Osteocyte (in vitro differentiated cells): ENCODE measurements at regions not wholly inside any gene's neighbourhood (a gene's known extent, or its start where the extent isn't known, plus 50 kb on each side); places are given as distances from the start of the nearest gene placed in this dataset.

Source experiments
- DNase-seq: peaks from one replicate; pipeline ENCODE4 v3.0.0; 2021; ENCODE audit warnings: mixed read lengths; ENCODE audit not compliant: unreplicated experiment; ENCODE audit errors: extremely low spot score
- H3K27ac Mint-ChIP-seq: one replicate; pipeline ENCODE4 v1.8.0; 2021; ENCODE audit warnings: mild to moderate bottlenecking, mixed read lengths; ENCODE audit not compliant: unreplicated experiment
- H3K27me3 Mint-ChIP-seq: one replicate; pipeline ENCODE4 v1.8.0; 2021; ENCODE audit warnings: mixed read lengths; ENCODE audit not compliant: unreplicated experiment
- H3K36me3 Mint-ChIP-seq: one replicate; pipeline ENCODE4 v1.8.0; 2021; ENCODE audit warnings: mixed read lengths; ENCODE audit not compliant: unreplicated experiment
- H3K4me1 Mint-ChIP-seq: one replicate; pipeline ENCODE4 v1.8.0; 2021; ENCODE audit warnings: mixed read lengths; ENCODE audit not compliant: unreplicated experiment
- H3K4me3 Mint-ChIP-seq: one replicate; pipeline ENCODE4 v1.8.0; 2021; ENCODE audit warnings: mild to moderate bottlenecking, moderate library complexity, mixed read lengths; ENCODE audit not compliant: unreplicated experiment
- H3K9me3 Mint-ChIP-seq: one replicate; pipeline ENCODE4 v1.8.0; 2021; ENCODE audit warnings: mixed read lengths; ENCODE audit not compliant: unreplicated experiment
- CTCF ChIP-seq: fragments of 200-600 bp; sonication (generic); IDR thresholded peaks from 2 replicates; pipeline ENCODE4 v1.5.0; 2021; ENCODE audit warnings: antibody characterized with exemption, mild to moderate bottlenecking, moderate library complexity

- H3K4me3 Mint-ChIP-seq, result no peak overlapping the region
- no peak for TF ChIP-seq CTCF
- no peaks in the 10 kb centered on the region for H3K36me3 Mint-ChIP-seq
- H3K27ac Mint-ChIP-seq, result no peak overlapping the region
- DNase-seq, result no peak
- no peaks in the 10 kb centered on the region for H3K9me3 Mint-ChIP-seq
- peaks cover 11% of the 10 kb centered on the region for H3K4me1 Mint-ChIP-seq
- no peaks in the 10 kb centered on the region for H3K27me3 Mint-ChIP-seq
Measured at GRCh38 chr20:11794525-11794924, 123.2 kb upstream of the BTBD3 start.

- Mint-ChIP-seq H3K27me3 (no peaks in the 10 kb centered on the region), H3K9me3 (no peaks in the 10 kb centered on the region), H3K27ac (no peak overlapping the region), H3K36me3 (no peaks in the 10 kb centered on the region), H3K4me3 (no peak overlapping the region), H3K4me1 (peaks cover 11% of the 10 kb centered on the region)
- no peak for DNase-seq
- no peak for TF ChIP-seq CTCF
Measured at GRCh38 chr20:11795071-11795615, 122.5 kb upstream of the BTBD3 start.

- Mint-ChIP-seq H3K27ac (no peak overlapping the region), H3K9me3 (no peaks in the 10 kb centered on the region), H3K27me3 (no peaks in the 10 kb centered on the region), H3K4me3 (no peak overlapping the region), H3K36me3 (no peaks in the 10 kb centered on the region), H3K4me1 (peaks cover 11% of the 10 kb centered on the region)
- DNase-seq, result no peak
- no peak for TF ChIP-seq CTCF
Measured at GRCh38 chr20:11796026-11796425, 121.7 kb upstream of the BTBD3 start.

- Mint-ChIP-seq H3K4me3 (no peak overlapping the region), H3K9me3 (no peaks in the 10 kb centered on the region), H3K36me3 (no peaks in the 10 kb centered on the region), H3K27ac (no peak overlapping the region), H3K27me3 (no peaks in the 10 kb centered on the region), H3K4me1 (peaks cover 11% of the 10 kb centered on the region)
- no peak for TF ChIP-seq CTCF
- no peak for DNase-seq
Measured at GRCh38 chr20:11797156-11797555, 120.5 kb upstream of the BTBD3 start.

GRCh38 chr20:11799281-11799684, 118.4 kb upstream of the BTBD3 start:
- no peak for TF ChIP-seq CTCF
- Mint-ChIP-seq H3K4me1 (peaks cover 11% of the 10 kb centered on the region), H3K27ac (no peak overlapping the region), H3K36me3 (no peaks in the 10 kb centered on the region), H3K4me3 (no peak overlapping the region), H3K27me3 (no peaks in the 10 kb centered on the region), H3K9me3 (peaks cover 7% of the 10 kb centered on the region)
- no peak for DNase-seq
